ENCODE measurements at regions not wholly inside any gene's neighbourhood (a gene's known extent, or its start where the extent isn't known, plus 50 kb on each side); places are given as distances from the start of the nearest gene placed in this dataset.
A peak's percentile ranks its signal among the peaks of the same experiment; 100 is the strongest.
"Not testable (repeated sequence)": the region's sequence is repeated elsewhere in the genome, so short reads cannot be mapped to it uniquely, and the experiment has no call there.

GRCh38 chr2:203629699-203630098, 76.7 kb upstream of the CD28 start:
- no peaks in the 10 kb centered on the region for H3K27me3 ChIP-seq
- no peak for DNase-seq
- no peaks in the 10 kb centered on the region for H3K9me3 ChIP-seq
- no peaks in the 10 kb centered on the region for H3K36me3 ChIP-seq
- no peak overlapping the region for H3K27ac ChIP-seq
- H3K4me1 ChIP-seq, result peaks cover 0 to 6% (median 0%) of the 10 kb centered on the region in 4 donors
- H3K4me3 ChIP-seq, result no peak overlapping the region
- TF ChIP-seq CTCF (IDR thresholded peaks at IDR 0.05), result no peak
- no peak for TF ChIP-seq POLR2A (IDR thresholded peaks at IDR 0.05)

- Histone ChIP-seq H3K4me3 (no peak overlapping the region), H3K27ac (no peak overlapping the region), H3K36me3 (no peaks in the 10 kb centered on the region), H3K9me3 (no peaks in the 10 kb centered on the region), H3K27me3 (no peaks in the 10 kb centered on the region), H3K4me1 (peaks cover 0 to 6% (median 0%) of the 10 kb centered on the region in 4 donors)
- no peak for DNase-seq
- TF ChIP-seq CTCF (IDR thresholded peaks at IDR 0.05), result no peak
- no peak for TF ChIP-seq POLR2A (IDR thresholded peaks at IDR 0.05)
Measured at GRCh38 chr2:203631068-203631757, 75.2 kb upstream of the CD28 start.

- peaks cover 0 to 13% (median 0%) of the 10 kb centered on the region in 4 donors for H3K4me1 ChIP-seq
- H3K9me3 ChIP-seq, result no peaks in the 10 kb centered on the region
- H3K27me3 ChIP-seq, result no peaks in the 10 kb centered on the region
- peak overlapping the region in 2 of 4 donors; percentile 13 to 20 for H3K27ac ChIP-seq
- TF ChIP-seq POLR2A (IDR thresholded peaks at IDR 0.05) (no peak), CTCF (IDR thresholded peaks at IDR 0.05) (no peak)
- H3K36me3 ChIP-seq, result no peaks in the 10 kb centered on the region
- no peak overlapping the region for H3K4me3 ChIP-seq
- DNase-seq, result no peak
Measured at GRCh38 chr2:203636588-203637470, 69.6 kb upstream of the CD28 start.

- no peak for DNase-seq
- Histone ChIP-seq H3K9me3 (no peaks in the 10 kb centered on the region), H3K4me1 (peaks cover 0 to 13% (median 0%) of the 10 kb centered on the region in 4 donors), H3K27ac (peak overlapping the region in 2 of 4 donors; percentile 13 to 20), H3K36me3 (no peaks in the 10 kb centered on the region), H3K4me3 (no peak overlapping the region), H3K27me3 (no peaks in the 10 kb centered on the region)
- no peak for TF ChIP-seq POLR2A (IDR thresholded peaks at IDR 0.05)
- TF ChIP-seq CTCF (IDR thresholded peaks at IDR 0.05), result no peak
Measured at GRCh38 chr2:203637471-203638167, 68.8 kb upstream of the CD28 start.

- not testable (repeated sequence) for H3K4me3 ChIP-seq, DNase-seq, H3K9me3 ChIP-seq, H3K27ac ChIP-seq, H3K27me3 ChIP-seq, H3K36me3 ChIP-seq
- H3K4me1 ChIP-seq, result peaks cover 0 to 10% (median 0%) of the 10 kb centered on the region in 4 donors
Measured at GRCh38 chr2:203641865-203642264, 64.6 kb upstream of the CD28 start.

- not testable (repeated sequence) for DNase-seq, H3K9me3 ChIP-seq, H3K4me3 ChIP-seq, H3K27me3 ChIP-seq, H3K4me1 ChIP-seq, H3K36me3 ChIP-seq, H3K27ac ChIP-seq
Measured at GRCh38 chr2:203642841-203643240, 63.6 kb upstream of the CD28 start.
